Chondrocyte (in vitro differentiated cells): ENCODE measurements at regions not wholly inside any gene's neighbourhood (a gene's known extent, or its start where the extent isn't known, plus 50 kb on each side); places are given as distances from the start of the nearest gene placed in this dataset.

Experiments
- DNase-seq: peaks from one replicate; pipeline ENCODE4 v3.0.0; 2021; ENCODE audit warnings: mixed read lengths, low spot score
- H3K27ac Mint-ChIP-seq: one replicate; pipeline ENCODE4 v1.8.0; 2021; ENCODE audit warnings: mild to moderate bottlenecking, moderate library complexity, mixed read lengths; ENCODE audit not compliant: unreplicated experiment
- H3K27me3 Mint-ChIP-seq: 2 replicates; pipeline ENCODE4 v1.8.0; 2021; ENCODE audit warnings: low read depth, mixed read lengths
- H3K36me3 Mint-ChIP-seq: 2 replicates; pipeline ENCODE4 v1.8.0; 2021; ENCODE audit warnings: low read depth, mixed read lengths
- H3K4me1 Mint-ChIP-seq: 2 replicates; pipeline ENCODE4 v1.8.0; 2021; ENCODE audit warnings: low read depth, mild to moderate bottlenecking, mixed read lengths
- H3K4me3 Mint-ChIP-seq: one replicate; pipeline ENCODE4 v1.8.0; 2021; ENCODE audit warnings: mild to moderate bottlenecking, moderate library complexity, mixed read lengths; ENCODE audit not compliant: unreplicated experiment
- H3K9me3 Mint-ChIP-seq: 2 replicates; pipeline ENCODE4 v1.8.0; 2021; ENCODE audit warnings: low read depth, mixed read lengths
- TF ChIP-seq, protein P1 (sequence below): fragments of 200-600 bp; sonication (generic); IDR thresholded peaks from 2 replicates; pipeline ENCODE4 v1.5.0; 2021; ENCODE audit warnings: antibody characterized with exemption, mild to moderate bottlenecking, moderate library complexity

DNA sequence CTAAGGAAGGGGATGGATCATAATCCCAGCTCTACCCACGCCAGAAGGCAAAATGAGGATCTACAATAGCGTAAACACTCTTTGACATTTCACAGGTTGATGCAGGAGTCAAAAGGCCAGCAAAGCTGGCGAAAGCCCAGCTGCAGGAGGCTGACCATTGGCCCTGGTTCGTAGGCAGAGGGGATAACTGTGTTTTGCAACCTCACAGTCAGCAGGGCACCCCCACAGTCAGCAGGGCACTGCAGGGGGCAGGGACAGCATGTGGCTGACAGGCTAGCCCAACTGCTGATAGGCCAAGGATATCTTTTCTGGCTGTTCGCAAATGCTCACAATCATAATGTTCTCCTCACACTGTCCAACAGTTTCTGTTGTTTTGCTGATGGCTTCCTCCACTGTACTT is 372.7 kb downstream of the BUD13 start:
- Mint-ChIP-seq H3K27ac (no peak overlapping the region), H3K9me3 (no peaks in the 10 kb centered on the region), H3K4me1 (no peaks in the 10 kb centered on the region), H3K4me3 (no peak overlapping the region), H3K27me3 (peaks cover 17% of the 10 kb centered on the region), H3K36me3 (no peaks in the 10 kb centered on the region)
- DNase-seq, result no peak
- TF ChIP-seq, protein P1, sequence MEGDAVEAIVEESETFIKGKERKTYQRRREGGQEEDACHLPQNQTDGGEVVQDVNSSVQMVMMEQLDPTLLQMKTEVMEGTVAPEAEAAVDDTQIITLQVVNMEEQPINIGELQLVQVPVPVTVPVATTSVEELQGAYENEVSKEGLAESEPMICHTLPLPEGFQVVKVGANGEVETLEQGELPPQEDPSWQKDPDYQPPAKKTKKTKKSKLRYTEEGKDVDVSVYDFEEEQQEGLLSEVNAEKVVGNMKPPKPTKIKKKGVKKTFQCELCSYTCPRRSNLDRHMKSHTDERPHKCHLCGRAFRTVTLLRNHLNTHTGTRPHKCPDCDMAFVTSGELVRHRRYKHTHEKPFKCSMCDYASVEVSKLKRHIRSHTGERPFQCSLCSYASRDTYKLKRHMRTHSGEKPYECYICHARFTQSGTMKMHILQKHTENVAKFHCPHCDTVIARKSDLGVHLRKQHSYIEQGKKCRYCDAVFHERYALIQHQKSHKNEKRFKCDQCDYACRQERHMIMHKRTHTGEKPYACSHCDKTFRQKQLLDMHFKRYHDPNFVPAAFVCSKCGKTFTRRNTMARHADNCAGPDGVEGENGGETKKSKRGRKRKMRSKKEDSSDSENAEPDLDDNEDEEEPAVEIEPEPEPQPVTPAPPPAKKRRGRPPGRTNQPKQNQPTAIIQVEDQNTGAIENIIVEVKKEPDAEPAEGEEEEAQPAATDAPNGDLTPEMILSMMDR, result no peak

DNA sequence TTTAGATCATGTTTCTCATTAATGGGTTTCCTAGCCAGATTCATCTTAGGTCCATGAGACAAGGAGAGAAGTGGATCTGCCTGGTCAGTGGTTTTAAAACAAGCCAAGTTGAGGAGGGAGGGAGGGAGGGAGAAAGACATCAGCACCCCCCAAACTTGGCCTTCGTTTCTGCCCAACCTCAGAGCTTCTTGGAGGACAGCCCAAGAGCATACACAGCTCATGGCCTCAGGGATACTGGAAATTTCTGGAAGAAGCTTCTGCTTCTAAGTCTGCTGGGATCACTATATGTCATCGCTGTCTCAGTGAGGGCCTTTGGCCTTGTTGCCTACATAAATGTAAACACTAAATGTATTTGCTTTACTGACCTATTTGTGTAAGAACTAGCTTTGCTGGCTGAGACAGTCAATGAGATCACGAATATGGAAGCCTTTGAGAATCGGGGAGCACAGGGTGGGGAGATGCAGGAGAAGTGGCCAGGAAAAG is 375.1 kb downstream of the BUD13 start:
- Mint-ChIP-seq H3K36me3 (no peaks in the 10 kb centered on the region), H3K4me3 (no peak overlapping the region), H3K9me3 (peaks cover 8% of the 10 kb centered on the region), H3K27me3 (peaks cover 12% of the 10 kb centered on the region), H3K4me1 (no peaks in the 10 kb centered on the region), H3K27ac (no peak overlapping the region)
- TF ChIP-seq, protein P1, result no peak
- DNase-seq, result no peak

DNA sequence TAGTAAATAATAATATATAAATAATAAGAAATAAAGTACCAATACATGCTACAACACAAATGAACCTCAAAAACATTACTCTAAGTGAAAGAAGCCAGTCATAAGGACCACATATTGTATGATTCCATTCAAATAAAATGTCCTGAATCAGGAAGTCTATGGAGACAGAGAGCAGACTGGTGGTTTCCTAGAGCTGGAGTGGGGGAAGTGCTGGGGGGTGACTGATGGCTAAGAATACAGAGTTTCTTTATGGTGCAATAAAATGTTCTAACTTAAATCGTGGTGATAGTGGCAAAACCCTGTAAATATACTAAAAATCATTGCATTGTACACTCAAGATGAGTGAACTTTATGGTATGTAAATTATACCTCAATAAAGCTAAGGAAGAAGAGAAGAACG is 376.5 kb downstream of the BUD13 start:
- no peak for DNase-seq
- no peak overlapping the region for H3K4me3 Mint-ChIP-seq
- no peaks in the 10 kb centered on the region for H3K4me1 Mint-ChIP-seq
- H3K27me3 Mint-ChIP-seq, result peaks cover 10% of the 10 kb centered on the region
- H3K36me3 Mint-ChIP-seq, result no peaks in the 10 kb centered on the region
- TF ChIP-seq, protein P1, result no peak
- H3K9me3 Mint-ChIP-seq, result peaks cover 10% of the 10 kb centered on the region
- H3K27ac Mint-ChIP-seq, result no peak overlapping the region

DNA sequence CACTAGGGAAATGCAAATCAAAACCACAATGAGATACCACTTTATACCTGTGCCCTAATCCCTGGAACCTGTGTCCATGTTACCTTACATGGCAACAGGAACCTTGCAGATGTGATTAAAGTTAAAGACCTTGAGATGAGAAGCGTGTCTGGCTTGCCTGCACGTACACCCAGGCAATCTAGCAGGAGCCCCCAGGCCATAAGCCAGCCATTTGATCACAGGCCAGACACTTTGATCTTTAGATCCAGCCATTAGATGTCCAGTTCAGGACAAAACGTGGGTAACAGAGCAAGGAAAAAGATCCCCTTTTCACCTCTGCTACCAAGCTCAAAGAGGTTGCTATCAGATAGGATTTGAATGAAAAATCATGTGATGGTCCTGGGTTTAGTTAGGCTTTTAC is 378.8 kb downstream of the BUD13 start:
- H3K36me3 Mint-ChIP-seq, result no peaks in the 10 kb centered on the region
- H3K27ac Mint-ChIP-seq, result no peak overlapping the region
- TF ChIP-seq, protein P1, result no peak

DNA sequence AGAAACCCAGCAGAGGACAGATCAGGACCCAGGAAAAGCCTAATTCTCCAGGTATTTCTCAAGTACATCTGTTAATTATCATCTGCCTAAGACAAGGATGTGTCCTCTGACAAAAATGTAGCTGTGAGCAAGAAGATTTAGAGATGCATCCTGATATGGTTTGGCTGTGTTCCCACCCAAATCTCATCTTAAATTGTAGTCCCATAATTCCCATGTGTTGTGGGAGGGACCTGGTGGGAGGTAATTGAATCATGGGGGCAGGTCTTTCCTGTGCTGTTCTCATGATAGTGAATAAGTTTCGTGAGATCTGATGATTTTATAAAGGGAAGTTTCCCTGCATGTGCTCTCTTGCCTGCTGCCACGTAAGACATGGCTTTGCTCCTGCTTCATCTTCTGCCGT is 381.8 kb downstream of the BUD13 start:
- DNase-seq, result no peak
- TF ChIP-seq, protein P1, result no peak
- Mint-ChIP-seq H3K36me3 (no peaks in the 10 kb centered on the region), H3K27ac (no peak overlapping the region), H3K4me3 (no peak overlapping the region), H3K4me1 (no peaks in the 10 kb centered on the region), H3K9me3 (peaks cover 10% of the 10 kb centered on the region), H3K27me3 (peaks cover 5% of the 10 kb centered on the region)

More for the DNA sequence above, 378.8 kb downstream of the BUD13 start:
- peaks cover 10% of the 10 kb centered on the region for H3K9me3 Mint-ChIP-seq
- H3K27me3 Mint-ChIP-seq, result peaks cover 5% of the 10 kb centered on the region
- DNase-seq, result no peak
- no peak overlapping the region for H3K4me3 Mint-ChIP-seq
- H3K4me1 Mint-ChIP-seq, result no peaks in the 10 kb centered on the region
